ENCODE measurements at regions not wholly inside any gene's neighbourhood (a gene's known extent, or its start where the extent isn't known, plus 50 kb on each side); places are given as distances from the start of the nearest gene placed in this dataset.
"Not testable (repeated sequence)": the region's sequence is repeated elsewhere in the genome, so short reads cannot be mapped to it uniquely, and the experiment has no call there.

GRCh38 chr12:37814529-37814928, 502.0 kb upstream of the ALG10B start:
- H3K27ac ChIP-seq; H3K27me3 ChIP-seq; intact Hi-C loops (cut with DNase I; ENCODE audit: low total_unique reads); H3K4me3 ChIP-seq; H3K36me3 ChIP-seq; DNase-seq; H3K4me1 ChIP-seq: not testable (repeated sequence)
- WGBS, 5 donors, result 94 to 97% (median 96%) methylated on average over 9 to 24 of the region's 35 CpGs; no CpG with 5 or more reads in 2 of the 5 donors
- peaks cover 0 to 74% (median 62%) of the 10 kb centered on the region in 4 donors for H3K9me3 ChIP-seq

Data from stomach (tissue), 8 donors.